HEK293T (cell line): ENCODE measurements at regions not wholly inside any gene's neighbourhood (a gene's known extent, or its start where the extent isn't known, plus 50 kb on each side); places are given as distances from the start of the nearest gene placed in this dataset.
"Not testable (repeated sequence)": the region's sequence is repeated elsewhere in the genome, so short reads cannot be mapped to it uniquely, and the experiment has no call there.

Source experiments
- CTCF ChIA-PET: fragments of 350-600 bp; formaldehyde crosslinking; extraction: SDS; loops from one replicate; lab custom pipeline; 2021; ENCODE audit warnings: antibody characterized with exemption, inconsistent platforms; lab: Yijun Ruan, JAX
- POLR2A ChIA-PET: fragments of 350-600 bp; formaldehyde crosslinking; extraction: SDS; loops from one replicate; lab custom pipeline; 2020; ENCODE audit warnings: antibody characterized with exemption, inconsistent platforms; lab: Yijun Ruan, JAX
- DNase-seq: peaks from one replicate; pipeline ENCODE4 v3.0.0; 2012; ENCODE audit warnings: mixed read lengths; ENCODE audit errors: extremely low spot score
- ARNT ChIP-seq: fragments of 450-650 bp; IDR thresholded peaks from 2 replicates; pipeline ENCODE4 v1.6.1; 2017; ENCODE audit warnings: mild to moderate bottlenecking
- BHLHE40 ChIP-seq: fragments of 450-650 bp; IDR thresholded peaks from 2 replicates; pipeline ENCODE4 v1.6.1; 2016; ENCODE audit warnings: mild to moderate bottlenecking, moderate library complexity, borderline replicate concordance
- CTBP1 ChIP-seq: fragments of 450-650 bp; IDR thresholded peaks from 2 replicates; pipeline ENCODE4 v1.6.1; 2016; ENCODE audit warnings: borderline replicate concordance
- ELF4 ChIP-seq: fragments of 450-650 bp; IDR thresholded peaks from 2 replicates; pipeline ENCODE4 v1.6.1; 2017; ENCODE audit warnings: antibody characterized with exemption
- FOXA1 ChIP-seq: fragments of 450-650 bp; IDR thresholded peaks from 2 replicates; pipeline ENCODE4 v1.6.1; 2016; ENCODE audit warnings: mild to moderate bottlenecking
- FOXK2 ChIP-seq: fragments of 450-650 bp; IDR thresholded peaks from 2 replicates; pipeline ENCODE4 v1.6.1; 2016; ENCODE audit warnings: mild to moderate bottlenecking
- FOXM1 ChIP-seq: fragments of 450-650 bp; IDR thresholded peaks from 2 replicates; pipeline ENCODE4 v1.6.1; 2017; ENCODE audit warnings: mild to moderate bottlenecking, borderline replicate concordance
- HDGF ChIP-seq: fragments of 450-650 bp; IDR thresholded peaks from 2 replicates; pipeline ENCODE4 v1.6.1; 2017; ENCODE audit warnings: antibody characterized with exemption, borderline replicate concordance
- L3MBTL2 ChIP-seq: fragments of 450-650 bp; conservative IDR thresholded peaks from 2 replicates; pipeline ENCODE4 v1.6.1; 2016; ENCODE audit warnings: mild to moderate bottlenecking
- LEF1 ChIP-seq: fragments of 450-650 bp; IDR thresholded peaks from 2 replicates; pipeline ENCODE4 v1.6.1; 2017; ENCODE audit warnings: mild to moderate bottlenecking, borderline replicate concordance
- NFRKB ChIP-seq: fragments of 450-650 bp; IDR thresholded peaks from 2 replicates; pipeline ENCODE4 v1.6.1; 2016; ENCODE audit warnings: mild to moderate bottlenecking, moderate library complexity
- PKNOX1 ChIP-seq: fragments of 450-650 bp; IDR thresholded peaks from 2 replicates; pipeline ENCODE4 v1.6.1; 2016
- SP1 ChIP-seq: fragments of 450-650 bp; IDR thresholded peaks from 2 replicates; pipeline ENCODE4 v1.6.1; 2017
- SUZ12 ChIP-seq: fragments of 450-650 bp; IDR thresholded peaks from 2 replicates; pipeline ENCODE4 v1.6.1; 2016; ENCODE audit warnings: mild to moderate bottlenecking
- TARDBP ChIP-seq: fragments of 450-650 bp; IDR thresholded peaks from 2 replicates; pipeline ENCODE4 v1.6.1; 2016
- ZNF384 ChIP-seq: fragments of 450-650 bp; IDR thresholded peaks from 2 replicates; pipeline ENCODE4 v1.6.1; 2016

GRCh38 chr6:27720607-27721580 is 191.3 kb downstream of the OR2B2 start:
- ChIA-PET POLR2A (no interaction called here), CTCF (interaction anchor here (1.4 kb wide), 1 partner anchor 51 kb away, joined by 3 read pairs; no protein-coding TSS in a partner anchor)
- peak; percentile 40 for DNase-seq
- TF ChIP-seq CTBP1 (no peak), FOXA1 (no peak), FOXM1 (no peak), TARDBP (no peak), ZNF384 (no peak), L3MBTL2 (no peak), PKNOX1 (no peak), ARNT (no peak), NFRKB (no peak), BHLHE40 (no peak), FOXK2 (no peak), ELF4 (no peak), LEF1 (no peak), SP1 (no peak), HDGF (no peak), SUZ12 (no peak)

DNA sequence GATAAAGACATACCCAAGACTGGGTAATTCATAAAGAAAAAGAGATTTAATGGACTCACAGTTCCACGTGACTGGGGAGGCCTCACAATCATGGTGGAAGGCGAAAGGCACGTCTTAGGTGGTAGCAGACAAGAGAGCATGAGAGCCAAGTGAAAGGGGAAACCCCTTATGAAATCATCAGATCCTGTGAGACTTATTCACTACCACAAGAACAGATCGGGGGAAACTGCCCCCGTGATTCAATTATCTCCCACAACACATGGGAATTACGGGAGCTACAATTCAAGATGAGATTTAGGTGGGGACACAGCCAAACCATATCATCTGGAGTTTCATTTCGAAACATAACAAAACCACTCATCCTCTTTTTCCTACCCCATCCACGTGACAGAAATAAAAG is 193.2 kb downstream of the OR2B2 start:
- POLR2A ChIA-PET, DNase-seq, CTCF ChIA-PET: not testable (repeated sequence)

- TF ChIP-seq FOXM1 (no peak), ARNT (no peak), NFRKB (no peak), ELF4 (no peak), CTBP1 (no peak), PKNOX1 (no peak), LEF1 (no peak), TARDBP (no peak), SP1 (no peak), HDGF (no peak), ZNF384 (no peak), FOXK2 (no peak), BHLHE40 (no peak), L3MBTL2 (no peak), SUZ12 (no peak), FOXA1 (no peak)
- ChIA-PET CTCF (no interaction called here), POLR2A (no interaction called here)
- DNase-seq = no peak
Measured at GRCh38 chr6:27706431-27706830, 205.8 kb downstream of the OR2B2 start.

- TF ChIP-seq FOXM1 = no peak
- TF ChIP-seq HDGF = no peak
- TF ChIP-seq SUZ12 = no peak
- no peak for TF ChIP-seq FOXK2
- TF ChIP-seq L3MBTL2 = no peak
- no peak for TF ChIP-seq ELF4
- TF ChIP-seq TARDBP = no peak
- no peak for TF ChIP-seq CTBP1
- no peak for TF ChIP-seq LEF1
- TF ChIP-seq ARNT = no peak
- TF ChIP-seq NFRKB = no peak
- TF ChIP-seq BHLHE40 = no peak
- no peak for TF ChIP-seq SP1
- TF ChIP-seq ZNF384 = no peak
- DNase-seq = no peak
- ChIA-PET CTCF (no interaction called here), POLR2A (no interaction called here)
Measured at GRCh38 chr6:27700337-27700736, 211.9 kb downstream of the OR2B2 start.

- CTCF ChIA-PET = interaction anchor here (0.7 kb wide), 1 partner anchor 78 kb away, joined by 4 read pairs; no protein-coding TSS in a partner anchor
- POLR2A ChIA-PET = interaction anchor here (1.0 to 1.3 kb wide), 6 partner anchors 10 to 146 kb away, joined by 3 to 7 read pairs (median 4); no protein-coding TSS in a partner anchor
- TF ChIP-seq FOXM1 (no peak), ZNF384 (no peak), PKNOX1 (0 out of 2 replicates have a peak, but pooled peaks have one; percentile 49), FOXK2 (no peak)
- no peak for DNase-seq
Measured at GRCh38 chr6:27694547-27694874, 217.7 kb downstream of the OR2B2 start.

- peak; percentile 68 for DNase-seq
- ChIA-PET CTCF (no interaction called here), POLR2A (interaction anchor here (0.9 to 1.3 kb wide), 9 partner anchors 10 to 145 kb away, joined by 3 to 7 read pairs (median 3); no protein-coding TSS in a partner anchor)
- TF ChIP-seq L3MBTL2 = peak; percentile 90
- TF ChIP-seq NFRKB = no peak
- TF ChIP-seq ELF4 = peak; percentile 50; the same call in 1 of the 2 replicates
Measured at GRCh38 chr6:27693766-27694546, 218.2 kb downstream of the OR2B2 start.

- DNase-seq, CTCF ChIA-PET, POLR2A ChIA-PET: not testable (repeated sequence)
Measured at GRCh38 chr6:27692133-27692532, 219.2 kb upstream of the ZNF184 start.
